Left cardiac atrium (tissue), 4 donors: ENCODE measurements at regions not wholly inside any gene's neighbourhood (a gene's known extent, or its start where the extent isn't known, plus 50 kb on each side); places are given as distances from the start of the nearest gene placed in this dataset.
"Not testable (repeated sequence)": the region's sequence is repeated elsewhere in the genome, so short reads cannot be mapped to it uniquely, and the experiment has no call there.

Experiments
- ATAC-seq, 2 donors: fragments of 200-7000 bp; cut with Tn5 transposase; one replicate each; pipeline ENCODE4 v1.9.1; 2020; ENCODE audit warnings: mild to moderate bottlenecking in 2 of 2, moderate library complexity in 2 of 2
- DNase-seq: peaks from one replicate; pipeline ENCODE4 v3.0.0-alpha.2; 2020
- intact Hi-C, 2 donors: fragments of 100-400 bp; cut with DNase I; formaldehyde crosslinking; loops; one replicate each; pipeline versions ENCODE4 v1.14.1 to v1.15.1; 2022 to 2023
- donor health status: DM: no; HTN: yes; CAD: no.
- donor health status: DM: no; HTN: yes; CAD: no; lungs with severe emphysema.
- donor health status: DM: yes; HTN: yes; CAD: no.
- donor health status: Dilated cardiomyopathy.

DNA sequence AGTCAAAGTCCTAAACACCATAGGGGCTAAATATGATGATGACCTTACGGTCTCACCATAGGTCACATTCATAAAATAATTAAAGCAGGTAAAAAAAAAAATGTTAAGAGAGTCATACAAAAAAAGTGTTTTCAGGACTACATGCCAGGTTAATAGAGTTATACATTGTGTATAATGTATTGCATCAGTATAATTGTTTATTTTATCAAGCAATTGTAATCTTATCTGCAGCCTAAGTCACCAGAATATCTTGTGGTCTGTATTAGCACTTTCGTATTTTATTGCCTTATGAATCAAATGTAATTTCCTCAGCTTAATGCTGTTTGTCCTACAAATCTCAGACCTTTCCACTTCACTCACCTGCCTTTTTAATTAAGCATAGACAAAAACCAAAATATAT is 972.9 kb upstream of the PCDH20 start:
- intact Hi-C loops, result no loop called here
- DNase-seq, result no peak
- no peak for ATAC-seq

DNA sequence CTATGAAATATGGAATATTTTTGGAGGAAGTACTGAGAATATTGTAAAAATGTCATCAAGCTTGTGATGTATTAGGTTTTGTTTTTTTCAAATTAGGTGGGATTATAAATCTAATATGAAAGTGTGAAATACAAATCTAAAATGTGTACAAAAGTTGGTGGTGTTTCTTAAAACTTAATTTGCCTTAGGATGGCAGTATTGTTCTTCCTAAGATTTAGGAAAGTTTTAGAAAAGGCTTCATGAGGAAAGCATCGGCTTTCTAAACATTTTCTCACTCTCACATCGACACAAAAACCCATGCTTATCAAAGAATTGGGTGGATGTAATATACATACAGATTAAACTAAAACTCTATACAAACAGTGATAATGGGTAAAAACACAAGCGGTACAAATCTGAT is 972.0 kb upstream of the PCDH20 start:
- no peak for DNase-seq
- intact Hi-C loops, result no loop called here

DNA sequence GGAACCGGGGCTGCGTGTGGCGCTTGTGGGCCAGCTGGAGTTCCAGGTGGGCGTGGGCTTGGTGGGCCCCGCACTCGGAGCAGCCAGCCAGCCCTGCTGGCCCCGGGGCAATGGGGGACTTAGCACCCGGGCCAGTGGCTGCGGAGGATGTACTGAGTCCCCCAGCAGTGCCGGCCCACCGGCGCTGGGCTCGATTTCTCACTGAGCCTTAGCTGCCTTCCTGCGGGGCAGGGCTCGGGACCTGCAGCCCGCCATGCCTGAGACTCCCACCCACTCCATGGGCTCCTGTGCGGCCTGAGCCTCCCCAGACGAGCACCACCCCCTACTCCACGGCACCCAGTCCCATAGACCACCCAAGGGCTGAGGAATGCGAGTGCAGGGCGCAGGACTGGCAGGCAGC is 963.6 kb upstream of the PCDH20 start:
- DNase-seq, intact Hi-C loops, ATAC-seq: not testable (repeated sequence)

More for the DNA sequence above, 972.0 kb upstream of the PCDH20 start:
- no peak for ATAC-seq

DNA sequence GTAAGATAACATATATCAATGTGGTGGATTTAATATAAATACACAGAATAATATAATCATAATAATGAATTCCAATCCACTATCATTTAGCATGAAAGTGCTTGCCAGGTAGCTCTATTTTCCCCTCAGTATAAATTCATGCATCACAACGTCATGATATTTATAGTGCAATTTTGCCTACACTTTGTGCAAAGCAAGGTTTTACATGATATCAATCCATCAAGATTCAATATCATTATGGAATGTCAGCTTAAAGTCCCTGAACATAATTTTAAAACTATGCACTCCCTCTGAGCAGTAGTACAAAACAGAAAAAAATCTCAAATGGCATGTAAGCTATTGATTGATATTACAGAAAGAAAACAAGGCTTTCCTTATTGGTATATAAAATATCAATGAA is 962.2 kb upstream of the PCDH20 start:
- DNase-seq (no peak), ATAC-seq (no peak)
- intact Hi-C loops, result no loop called here

DNA sequence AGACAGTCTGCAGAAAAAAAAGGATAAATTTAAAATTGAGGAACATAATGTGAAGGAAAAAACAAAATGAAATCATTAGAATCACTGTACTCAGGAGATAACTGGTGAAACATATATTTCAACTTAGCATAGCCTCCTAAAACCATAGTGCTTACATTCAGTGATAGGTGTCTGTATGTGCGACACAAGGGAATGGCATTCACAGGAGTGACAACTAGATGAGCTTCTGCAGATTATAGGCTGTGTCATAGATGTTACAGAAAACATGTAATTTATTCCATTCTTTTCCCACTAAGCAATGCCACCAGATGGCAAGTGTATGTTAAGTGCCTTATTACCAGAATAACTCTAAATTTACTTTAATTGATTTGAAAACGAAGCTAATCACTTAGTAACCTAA is 960.0 kb upstream of the PCDH20 start:
- ATAC-seq (no peak), DNase-seq (no peak)
- intact Hi-C loops, result no loop called here

DNA sequence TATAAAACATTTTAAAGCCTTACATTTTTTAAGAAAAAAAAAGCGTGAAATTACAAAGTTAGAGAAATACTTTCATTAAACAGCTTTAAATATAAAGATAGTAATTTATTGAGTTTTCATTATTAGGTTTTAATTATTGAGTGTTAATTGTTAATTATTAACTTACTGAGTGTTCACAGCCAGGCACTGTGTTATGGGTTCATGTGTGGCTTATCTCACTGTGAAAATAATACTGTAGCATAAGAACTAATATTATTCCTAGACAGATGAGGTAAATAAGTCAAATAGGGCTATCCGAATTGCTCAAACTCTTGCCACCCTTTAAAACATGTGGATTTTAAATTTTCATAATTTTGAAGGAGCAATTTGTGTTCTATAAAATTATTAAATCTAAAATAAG is 956.1 kb upstream of the PCDH20 start:
- ATAC-seq, result no peak
- intact Hi-C loops, result no loop called here
- DNase-seq, result no peak

DNA sequence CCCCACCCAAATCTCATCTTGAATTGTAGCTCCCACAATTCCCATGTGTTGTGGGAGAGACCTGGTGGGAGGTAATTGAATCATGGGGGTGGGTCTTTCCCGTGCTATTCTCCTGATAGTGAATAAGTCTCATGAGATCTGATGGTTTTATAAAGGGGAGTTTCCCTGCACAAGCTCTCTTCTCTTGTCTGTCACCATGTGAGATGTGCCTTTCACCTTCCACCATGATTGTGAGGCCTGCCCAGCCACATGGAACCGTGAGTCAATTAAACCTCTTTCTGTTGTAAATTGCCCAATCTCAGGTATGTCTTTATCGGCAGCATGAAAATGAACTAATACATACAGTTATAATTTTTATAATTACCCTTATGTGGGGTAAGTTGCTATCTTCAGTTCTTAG is 952.3 kb upstream of the PCDH20 start:
- ATAC-seq, DNase-seq, intact Hi-C loops: not testable (repeated sequence)

DNA sequence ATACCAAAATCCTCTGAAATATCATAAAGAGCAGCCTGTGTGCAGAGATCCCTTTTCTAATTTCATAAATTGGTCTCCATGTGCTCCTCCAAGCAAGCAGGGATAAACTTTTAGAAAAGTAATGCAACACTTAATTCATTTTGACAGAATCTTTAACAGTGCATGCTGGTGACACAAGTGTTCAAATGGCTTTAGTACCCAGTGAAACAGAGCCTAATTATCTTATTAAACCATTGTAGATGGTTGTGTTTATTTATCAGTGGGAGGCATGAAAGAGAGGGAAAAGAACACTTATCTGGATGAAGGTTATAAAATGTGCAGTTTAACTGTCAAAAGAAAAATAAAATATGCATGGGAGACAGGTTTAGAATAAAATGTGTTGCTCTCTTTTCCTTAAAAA is 945.0 kb upstream of the PCDH20 start:
- no peak for DNase-seq
- no peak for ATAC-seq
- intact Hi-C loops, result no loop called here

DNA sequence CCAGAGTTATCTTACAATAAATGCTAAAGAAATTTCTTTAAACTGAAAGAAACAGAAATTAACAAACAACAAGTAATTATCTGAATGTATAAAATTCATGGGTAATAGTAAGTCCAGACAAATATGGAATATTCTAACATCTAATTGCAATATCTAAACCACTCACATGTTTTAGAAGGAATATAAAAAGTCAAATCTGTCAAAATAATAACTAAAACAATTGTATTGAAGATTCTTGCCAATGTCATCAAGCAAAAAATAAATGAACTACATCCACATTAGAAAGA is 942.9 kb upstream of the PCDH20 start:
- intact Hi-C loops, result no loop called here
- ATAC-seq (no peak), DNase-seq (no peak)

DNA sequence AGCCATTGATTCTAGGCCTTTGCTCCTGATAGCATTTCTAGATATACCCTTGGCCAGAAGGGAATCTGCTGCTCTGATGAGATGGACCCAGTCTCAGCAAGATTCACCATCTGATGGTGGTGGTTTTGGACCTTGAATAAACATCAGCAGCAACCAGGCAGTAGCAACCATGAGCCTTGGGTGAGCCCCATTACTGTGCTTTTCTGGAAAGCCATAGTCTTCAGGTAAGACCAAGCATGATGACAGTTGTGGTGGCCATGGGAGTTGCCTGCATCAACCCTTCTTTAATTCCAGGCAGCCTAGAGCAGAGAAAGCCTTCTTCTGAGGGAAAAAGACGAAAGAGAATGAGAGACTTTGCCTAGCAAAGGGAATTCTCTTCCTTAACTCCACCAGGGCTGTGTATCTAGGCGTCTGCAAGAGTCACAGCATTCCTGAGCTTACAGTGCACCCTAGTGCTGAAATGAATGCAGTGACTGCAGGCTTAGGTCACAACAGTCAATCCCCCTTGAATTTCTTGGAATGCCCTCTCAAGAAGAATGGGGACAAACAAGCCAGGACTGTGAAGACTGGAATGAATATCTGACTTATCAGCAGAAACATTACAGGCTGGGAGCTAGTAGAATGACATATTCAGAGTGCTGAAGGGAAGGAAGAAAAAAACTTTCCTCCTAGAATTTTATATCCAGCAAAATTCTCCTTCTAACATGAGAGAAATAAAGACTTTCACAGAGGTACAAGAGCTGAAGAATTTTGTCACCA is 942.4 kb upstream of the PCDH20 start:
- intact Hi-C loops, result no loop called here
- ATAC-seq, result no peak
- no peak for DNase-seq

DNA sequence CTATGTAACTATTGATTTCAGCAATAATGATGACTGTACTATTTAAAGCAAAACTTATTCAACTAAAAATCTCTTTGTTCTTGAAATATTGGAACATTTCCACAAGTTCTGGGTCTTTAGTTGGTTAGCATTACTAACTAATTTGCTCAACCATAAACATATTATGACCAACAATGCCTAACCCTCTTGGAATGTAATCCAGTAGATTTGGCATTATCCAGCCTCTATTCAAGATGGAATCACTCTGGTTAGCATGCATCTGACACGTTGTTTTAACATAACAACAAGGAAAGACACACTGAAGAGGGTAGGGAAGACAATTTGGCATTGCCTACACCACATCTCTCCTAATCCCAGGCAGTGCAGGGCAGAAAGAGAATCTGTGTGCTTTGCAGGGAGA is 941.3 kb upstream of the PCDH20 start:
- no peak for DNase-seq
- intact Hi-C loops, result no loop called here
- ATAC-seq, result no peak

DNA sequence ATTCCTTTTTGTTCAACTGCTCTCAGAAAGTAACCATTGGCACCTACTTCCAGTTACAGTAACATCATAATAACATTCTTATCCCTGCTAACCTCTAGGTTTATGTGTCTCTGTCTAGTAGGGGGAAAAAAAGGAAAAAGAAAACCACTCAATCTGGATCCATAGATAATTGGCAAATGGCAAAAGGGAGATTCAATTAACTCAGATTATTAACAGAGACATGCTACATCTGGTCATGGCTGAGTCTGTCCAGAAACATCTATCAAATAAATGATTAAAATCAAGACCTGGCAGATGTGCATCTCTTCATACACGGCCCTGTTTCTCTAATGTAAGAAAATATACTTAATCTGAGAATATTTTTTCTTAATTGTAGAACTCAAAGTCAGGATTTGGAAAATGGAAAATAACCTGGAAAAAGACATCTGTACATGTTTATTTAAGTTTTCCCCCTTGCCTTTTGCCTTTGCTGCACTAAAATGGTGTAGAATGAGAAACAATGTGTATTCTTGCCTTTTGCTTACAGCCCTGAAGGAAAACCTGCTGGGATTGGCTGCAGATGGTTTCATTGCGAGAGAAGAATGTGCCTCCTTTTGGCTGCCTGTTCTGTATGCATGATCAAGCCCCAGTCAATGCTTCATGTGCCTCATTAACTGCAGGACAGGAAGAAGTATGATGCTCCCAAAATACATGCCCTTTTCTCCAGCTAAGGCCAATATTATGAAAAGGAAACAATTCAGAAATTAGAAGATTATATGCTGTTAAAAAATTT is 921.6 kb upstream of the PCDH20 start:
- intact Hi-C loops, result no loop called here
- no peak for DNase-seq
- no peak for ATAC-seq

DNA sequence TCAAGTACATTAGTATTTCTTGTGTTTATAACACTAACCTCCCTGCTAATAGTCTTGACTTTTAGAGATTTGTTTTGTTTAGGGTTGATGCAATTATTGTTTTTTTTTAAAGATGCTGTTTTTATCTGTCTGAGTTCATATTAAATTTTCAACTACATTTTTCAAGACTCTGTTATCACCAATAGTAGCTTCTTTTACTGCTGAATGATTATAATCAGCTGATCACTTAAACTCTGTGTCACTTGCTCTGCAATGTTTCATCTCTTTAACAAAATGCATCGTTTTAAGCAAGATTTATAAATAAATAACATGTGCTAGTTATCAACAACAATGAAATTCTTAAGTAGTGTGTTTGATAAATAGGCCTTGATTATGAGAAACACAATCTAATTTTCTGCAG is 920.9 kb upstream of the PCDH20 start:
- DNase-seq (no peak), ATAC-seq (no peak)
- intact Hi-C loops, result no loop called here

DNA sequence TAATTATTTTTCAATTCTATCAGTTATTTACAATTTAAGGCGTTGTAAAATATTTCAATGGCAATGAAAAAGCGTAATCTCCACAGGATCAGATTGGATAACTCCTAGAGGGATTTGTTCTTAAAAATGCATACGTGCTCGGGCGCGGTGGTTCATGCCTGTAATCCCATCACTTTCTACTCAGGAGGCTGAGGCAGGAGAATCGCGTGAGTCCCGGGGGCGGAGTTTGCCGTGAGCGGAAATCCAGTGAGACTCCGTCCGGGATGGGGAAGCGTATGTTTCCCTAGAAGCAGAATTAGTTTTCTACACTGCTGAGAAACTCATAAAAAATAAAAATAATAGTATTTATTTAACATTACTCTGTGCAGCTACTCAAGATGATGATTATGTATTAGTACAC is 917.8 kb upstream of the PCDH20 start:
- intact Hi-C loops, result no loop called here
- DNase-seq (no peak), ATAC-seq (no peak)

DNA sequence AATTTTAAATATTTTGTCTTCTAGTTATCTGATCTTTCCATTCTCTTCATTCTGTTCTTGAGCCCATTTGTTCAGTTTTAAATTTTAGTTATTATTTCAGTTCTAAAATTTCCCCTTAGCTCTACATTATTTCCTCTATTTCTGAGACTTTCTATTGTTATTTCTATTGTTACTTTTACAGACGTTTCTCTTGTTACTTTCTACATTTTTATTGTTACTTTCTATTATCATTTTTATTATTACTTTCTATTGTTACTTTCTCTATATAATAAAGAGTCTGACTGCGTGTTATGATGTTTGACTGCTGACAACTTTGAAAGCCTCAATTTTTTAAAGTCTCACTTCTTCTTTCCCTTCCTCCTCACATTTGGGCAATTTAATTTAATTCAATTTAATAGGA is 915.7 kb upstream of the PCDH20 start:
- ATAC-seq, result no peak
- DNase-seq, result no peak
- intact Hi-C loops, result no loop called here

DNA sequence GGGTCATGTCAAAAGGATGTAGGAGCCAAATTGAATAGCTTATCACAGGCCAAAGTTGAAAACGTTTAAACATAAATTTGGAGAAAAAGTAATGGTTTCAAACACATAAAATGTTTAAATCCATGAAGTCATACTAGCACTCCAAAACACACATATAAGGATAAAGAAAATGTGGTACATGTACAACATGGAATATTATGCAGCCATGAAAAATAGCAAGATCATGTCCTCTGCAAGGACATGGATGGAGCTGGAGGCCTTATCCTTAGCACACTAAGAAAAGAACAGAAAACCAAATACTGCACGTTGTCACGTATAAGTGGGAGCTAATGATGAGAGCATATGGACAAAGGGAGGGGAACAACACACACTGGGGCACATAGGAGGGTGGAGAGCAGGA is 911.7 kb upstream of the PCDH20 start:
- ATAC-seq, result no peak
- intact Hi-C loops, result no loop called here

DNA sequence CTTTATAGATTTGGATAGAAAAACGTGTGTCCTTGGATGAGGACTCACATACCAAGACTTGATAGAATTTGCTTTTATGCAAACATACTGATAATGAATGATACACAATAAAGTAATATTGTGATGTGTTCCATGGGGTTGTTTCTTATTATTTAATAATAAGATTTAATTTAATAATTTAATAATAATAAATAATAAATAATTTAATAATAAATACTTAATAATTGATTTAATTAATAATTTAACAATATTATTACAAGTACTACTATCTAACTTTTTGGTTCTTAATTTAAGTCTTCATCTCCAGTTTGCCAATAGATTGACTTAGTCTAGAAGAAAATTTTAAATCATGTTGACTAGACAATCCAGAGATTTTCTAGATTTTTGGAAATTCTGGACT is 909.2 kb upstream of the PCDH20 start:
- intact Hi-C loops, result no loop called here
- ATAC-seq, result no peak
- DNase-seq, result no peak

More for the DNA sequence above, 911.7 kb upstream of the PCDH20 start:
- DNase-seq, result no peak

DNA sequence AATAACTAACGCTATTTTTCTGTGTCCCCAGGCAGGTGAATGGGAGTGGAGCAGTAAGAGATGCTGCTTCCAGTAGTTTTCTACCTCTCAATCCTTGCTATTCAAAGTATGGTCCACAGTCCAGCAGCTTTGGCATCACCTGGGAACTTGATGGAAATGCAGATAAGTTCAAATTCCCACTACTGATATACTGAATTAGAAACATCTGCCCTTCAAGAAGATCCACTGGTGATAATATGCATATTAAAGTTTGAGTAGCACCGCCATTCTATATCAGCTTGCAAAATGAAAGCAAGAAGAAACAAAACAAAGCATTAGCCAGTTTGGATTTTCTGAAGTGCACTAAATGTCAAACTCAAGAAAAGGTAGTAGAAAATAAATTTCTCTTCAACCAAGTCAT is 906.2 kb upstream of the PCDH20 start:
- ATAC-seq, result no peak
- no peak for DNase-seq
- intact Hi-C loops, result no loop called here

DNA sequence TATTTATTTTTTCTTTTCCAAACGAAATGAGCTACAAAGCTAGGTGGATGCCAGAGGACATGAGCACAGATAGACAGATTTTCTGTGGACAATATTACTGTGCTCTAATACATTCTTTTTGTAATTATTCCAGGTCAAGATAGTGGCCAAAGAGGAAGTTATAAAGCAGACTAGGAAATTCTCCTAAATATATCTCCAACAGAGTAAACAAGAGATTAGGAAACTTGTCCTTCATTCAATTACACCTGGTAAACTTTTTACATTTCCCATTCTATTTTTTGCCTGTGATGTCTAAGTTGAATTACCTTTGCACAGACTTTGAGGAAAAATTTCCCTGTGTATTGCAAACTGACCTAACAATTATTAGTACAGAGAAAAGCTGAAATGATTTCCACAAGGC is 905.5 kb upstream of the PCDH20 start:
- no peak for DNase-seq
- intact Hi-C loops, result no loop called here
- no peak for ATAC-seq

DNA sequence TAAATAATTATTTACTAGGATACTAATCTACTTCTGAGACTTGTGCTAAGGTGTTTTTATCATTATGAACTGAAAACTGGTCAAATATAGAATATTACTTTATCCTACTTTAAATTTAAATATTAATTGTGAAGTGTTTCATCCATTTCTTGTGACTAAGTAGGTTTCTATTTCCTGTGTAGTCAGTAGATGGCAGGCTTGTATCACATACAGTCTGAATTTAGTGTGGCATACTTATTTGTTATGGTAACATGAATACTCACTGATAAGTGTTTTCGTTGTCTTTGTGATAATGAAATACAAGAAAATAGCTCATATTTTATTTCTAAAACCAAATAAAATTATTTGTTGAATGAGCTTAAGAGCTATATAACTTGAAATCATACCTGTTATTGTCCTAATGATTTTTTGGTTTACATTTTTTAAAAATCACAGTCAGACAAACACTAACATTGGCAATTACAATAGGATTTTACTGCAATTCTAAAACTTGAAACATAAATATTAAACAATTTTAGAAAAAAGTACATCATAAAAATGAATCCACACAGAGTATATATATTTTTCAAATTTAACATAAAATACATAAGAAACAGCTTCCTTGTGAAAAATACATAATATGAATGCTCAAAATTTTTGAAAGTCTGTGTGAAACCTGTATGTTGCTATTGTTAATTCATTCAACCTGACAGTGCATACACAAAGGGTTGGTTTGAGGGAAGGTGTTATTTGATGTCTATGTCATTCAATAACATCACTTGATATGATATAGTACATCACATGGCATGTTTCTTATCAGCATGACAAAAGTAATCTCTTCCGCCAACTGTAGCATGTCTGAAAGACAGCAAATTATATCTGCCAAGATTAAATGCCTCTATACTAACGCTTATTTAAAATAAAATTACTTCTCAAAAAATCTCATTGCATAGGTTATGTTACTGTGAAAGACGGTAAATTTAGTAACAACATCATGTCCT is 904.8 kb upstream of the PCDH20 start:
- intact Hi-C loops, result no loop called here
- ATAC-seq (no peak), DNase-seq (no peak)
